D721Med (cell line): ENCODE measurements at regions not wholly inside any gene's neighbourhood (a gene's known extent, or its start where the extent isn't known, plus 50 kb on each side); places are given as distances from the start of the nearest gene placed in this dataset.

Experiments
- DNase-seq: peaks from one replicate; pipeline ENCODE4 v3.0.0; 2011; ENCODE audit warnings: low spot score; ENCODE audit not compliant: insufficient read length
- FAIRE-seq: peaks from 2 replicates; lab custom pipeline; 2011; peaks lifted over from hg19 to GRCh38; lab: Jason Lieb, UNC
- TF ChIP-seq, protein P1 (sequence below): IDR thresholded peaks from 2 replicates; pipeline ENCODE4 v1.5.1; 2012; ENCODE audit warnings: mild to moderate bottlenecking, control low read depth; ENCODE audit not compliant: insufficient read depth; ENCODE audit errors: missing control alignments

DNA sequence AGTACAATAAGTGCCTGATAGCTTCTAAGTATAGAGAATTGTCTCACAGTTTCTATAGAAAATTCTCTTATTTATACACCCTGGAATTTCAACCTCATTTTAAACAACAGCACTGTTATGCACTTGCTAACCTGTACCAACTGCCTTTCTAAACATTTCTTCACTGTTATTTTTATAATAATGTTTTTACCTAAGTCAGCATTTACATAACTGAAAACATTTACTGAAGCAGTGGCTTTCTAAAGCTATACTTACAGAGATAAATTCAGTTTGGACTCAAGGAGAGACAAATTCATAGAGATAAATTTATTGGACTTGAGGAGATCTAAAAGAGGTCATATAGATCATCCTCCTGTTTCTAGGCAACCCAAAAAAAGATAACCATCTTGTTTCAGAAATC, 686.6 kb upstream of the FAT3 start:
- TF ChIP-seq, protein P1, sequence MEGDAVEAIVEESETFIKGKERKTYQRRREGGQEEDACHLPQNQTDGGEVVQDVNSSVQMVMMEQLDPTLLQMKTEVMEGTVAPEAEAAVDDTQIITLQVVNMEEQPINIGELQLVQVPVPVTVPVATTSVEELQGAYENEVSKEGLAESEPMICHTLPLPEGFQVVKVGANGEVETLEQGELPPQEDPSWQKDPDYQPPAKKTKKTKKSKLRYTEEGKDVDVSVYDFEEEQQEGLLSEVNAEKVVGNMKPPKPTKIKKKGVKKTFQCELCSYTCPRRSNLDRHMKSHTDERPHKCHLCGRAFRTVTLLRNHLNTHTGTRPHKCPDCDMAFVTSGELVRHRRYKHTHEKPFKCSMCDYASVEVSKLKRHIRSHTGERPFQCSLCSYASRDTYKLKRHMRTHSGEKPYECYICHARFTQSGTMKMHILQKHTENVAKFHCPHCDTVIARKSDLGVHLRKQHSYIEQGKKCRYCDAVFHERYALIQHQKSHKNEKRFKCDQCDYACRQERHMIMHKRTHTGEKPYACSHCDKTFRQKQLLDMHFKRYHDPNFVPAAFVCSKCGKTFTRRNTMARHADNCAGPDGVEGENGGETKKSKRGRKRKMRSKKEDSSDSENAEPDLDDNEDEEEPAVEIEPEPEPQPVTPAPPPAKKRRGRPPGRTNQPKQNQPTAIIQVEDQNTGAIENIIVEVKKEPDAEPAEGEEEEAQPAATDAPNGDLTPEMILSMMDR = no peak

DNA sequence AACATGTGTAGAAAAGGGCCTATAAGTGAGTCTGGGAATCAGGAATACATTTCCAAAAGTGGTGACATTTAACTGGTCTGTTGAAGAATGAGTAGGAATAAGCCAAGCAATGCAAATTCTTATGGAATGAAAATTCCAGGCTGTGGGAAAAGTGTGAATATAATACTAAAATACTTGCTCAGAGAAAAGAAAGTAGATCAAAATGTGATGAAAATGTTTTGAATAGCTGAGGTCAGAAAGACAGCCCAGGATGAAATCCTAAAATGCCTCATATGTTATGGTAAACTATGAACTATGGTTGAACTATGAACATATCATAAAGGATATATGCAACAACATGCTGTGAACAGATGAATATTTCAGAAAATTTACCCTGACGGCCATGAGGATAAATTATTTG, 688.3 kb upstream of the FAT3 start:
- no peak for DNase-seq
- FAIRE-seq = no peak
- TF ChIP-seq, protein P1 = no peak

More for the DNA sequence above, 686.6 kb upstream of the FAT3 start:
- DNase-seq (no peak), FAIRE-seq (no peak)

DNA sequence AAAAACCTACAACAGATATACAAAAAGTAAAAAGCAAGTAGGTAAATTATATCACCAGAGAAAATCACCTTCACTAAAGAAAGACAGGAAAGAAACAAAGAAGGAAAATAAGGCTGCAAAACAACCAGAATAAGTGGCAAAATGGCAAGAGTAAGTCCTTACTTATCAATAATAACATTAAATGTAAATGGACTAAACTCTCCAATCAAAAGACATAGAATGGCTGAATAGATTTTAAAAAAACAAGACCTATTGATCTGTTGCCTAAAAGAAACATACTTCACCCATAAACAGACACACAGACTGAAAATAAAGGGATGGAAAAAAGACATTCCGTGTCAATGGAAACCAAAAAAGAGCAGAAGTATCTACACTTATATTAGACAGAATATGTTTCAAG, 695.7 kb upstream of the FAT3 start:
- TF ChIP-seq, protein P1 = no peak
- no peak for FAIRE-seq
- DNase-seq = no peak

DNA sequence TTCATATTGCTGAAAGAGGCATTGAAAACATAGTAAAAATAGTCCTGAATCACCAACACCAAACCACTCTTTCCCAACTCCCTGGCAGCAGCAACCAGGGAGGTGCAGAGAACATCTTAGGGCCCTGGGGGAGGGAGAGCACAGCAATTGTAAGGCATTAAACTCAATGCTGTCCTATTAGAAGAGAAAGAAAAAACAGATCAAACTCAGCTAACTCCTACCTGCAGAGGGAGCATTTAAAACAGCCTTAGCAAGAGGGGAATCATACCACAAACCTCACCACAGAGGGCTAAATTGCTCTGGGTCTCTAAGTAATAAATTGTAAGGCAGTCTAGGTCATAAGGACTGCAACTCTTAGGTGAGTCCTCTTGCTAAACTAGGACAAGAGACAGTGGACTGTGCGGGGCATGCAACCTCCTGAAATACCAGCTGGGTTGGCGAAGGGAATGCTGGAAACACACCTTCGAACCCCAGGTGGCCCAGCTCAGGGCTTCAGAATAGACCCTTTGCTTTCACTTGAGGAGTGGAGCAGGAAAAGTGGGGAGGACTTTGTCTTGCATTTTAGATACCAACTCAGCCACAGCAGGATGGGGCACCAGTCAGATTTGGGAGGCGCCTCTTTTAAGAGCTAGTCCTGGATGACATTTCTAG, 697.1 kb upstream of the FAT3 start:
- FAIRE-seq (no peak), DNase-seq (no peak)
- TF ChIP-seq, protein P1 = no peak

DNA sequence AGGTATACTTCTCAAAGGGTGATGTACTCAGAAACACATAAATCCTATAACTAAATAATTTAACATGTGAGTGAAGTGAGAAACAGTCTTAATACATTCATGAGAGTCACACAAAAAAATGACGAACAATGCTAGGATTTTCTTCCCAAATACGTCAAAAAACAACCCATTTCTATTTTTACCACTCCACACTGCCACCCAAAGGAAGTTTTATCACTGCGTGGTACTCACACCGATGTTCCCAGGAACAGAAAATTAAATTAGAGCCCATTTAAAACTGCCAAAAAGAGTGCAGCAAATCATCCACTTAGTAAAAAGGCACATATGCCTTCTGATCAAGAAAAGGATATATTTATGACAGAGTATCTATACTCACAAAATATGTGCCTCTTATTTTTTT, 710.9 kb upstream of the FAT3 start:
- DNase-seq (no peak), FAIRE-seq (no peak)
- TF ChIP-seq, protein P1 = peak; percentile 27

DNA sequence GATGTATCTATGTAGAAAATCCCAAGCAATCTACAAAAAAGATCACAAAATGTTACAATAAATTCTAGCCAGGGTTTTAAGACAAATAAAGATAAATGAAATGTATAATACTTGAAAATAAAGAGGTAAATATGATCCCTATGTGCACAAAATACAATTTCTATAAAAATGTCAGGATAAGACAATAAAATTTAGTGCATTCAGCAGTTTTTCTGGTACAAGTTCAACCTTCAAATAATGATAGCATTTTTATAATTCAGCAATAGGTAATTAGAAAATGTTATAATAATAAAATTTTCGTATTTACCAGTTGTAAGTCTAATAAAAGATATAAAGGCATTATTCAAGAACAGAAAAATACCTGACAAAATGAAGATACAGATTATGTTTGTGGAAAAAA, 726.8 kb upstream of the FAT3 start:
- TF ChIP-seq, protein P1 = no peak
- FAIRE-seq = no peak
- DNase-seq = no peak

DNA sequence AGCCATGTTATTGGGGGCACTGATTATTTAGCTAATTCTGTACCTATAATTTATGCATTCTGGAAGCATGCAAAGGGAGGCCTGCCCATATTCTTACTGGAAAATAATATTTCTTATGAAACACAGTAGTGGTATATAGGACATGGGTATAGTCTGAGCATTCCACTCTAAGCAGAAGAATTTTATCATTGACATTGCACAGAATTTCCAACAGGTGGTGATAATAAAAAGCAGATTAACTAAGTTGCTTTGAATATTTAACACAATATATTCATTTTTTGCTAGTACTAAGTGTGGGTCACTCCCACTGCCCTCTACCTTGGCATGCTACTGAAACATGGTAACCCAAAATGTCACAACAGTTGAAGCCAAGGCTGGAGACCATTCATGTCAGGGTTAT, 728.8 kb upstream of the FAT3 start:
- FAIRE-seq = no peak

More for the DNA sequence above, 728.8 kb upstream of the FAT3 start:
- TF ChIP-seq, protein P1 = no peak
- DNase-seq = no peak
